ENCODE measurements at regions not wholly inside any gene's neighbourhood (a gene's known extent, or its start where the extent isn't known, plus 50 kb on each side); places are given as distances from the start of the nearest gene placed in this dataset.

DNA sequence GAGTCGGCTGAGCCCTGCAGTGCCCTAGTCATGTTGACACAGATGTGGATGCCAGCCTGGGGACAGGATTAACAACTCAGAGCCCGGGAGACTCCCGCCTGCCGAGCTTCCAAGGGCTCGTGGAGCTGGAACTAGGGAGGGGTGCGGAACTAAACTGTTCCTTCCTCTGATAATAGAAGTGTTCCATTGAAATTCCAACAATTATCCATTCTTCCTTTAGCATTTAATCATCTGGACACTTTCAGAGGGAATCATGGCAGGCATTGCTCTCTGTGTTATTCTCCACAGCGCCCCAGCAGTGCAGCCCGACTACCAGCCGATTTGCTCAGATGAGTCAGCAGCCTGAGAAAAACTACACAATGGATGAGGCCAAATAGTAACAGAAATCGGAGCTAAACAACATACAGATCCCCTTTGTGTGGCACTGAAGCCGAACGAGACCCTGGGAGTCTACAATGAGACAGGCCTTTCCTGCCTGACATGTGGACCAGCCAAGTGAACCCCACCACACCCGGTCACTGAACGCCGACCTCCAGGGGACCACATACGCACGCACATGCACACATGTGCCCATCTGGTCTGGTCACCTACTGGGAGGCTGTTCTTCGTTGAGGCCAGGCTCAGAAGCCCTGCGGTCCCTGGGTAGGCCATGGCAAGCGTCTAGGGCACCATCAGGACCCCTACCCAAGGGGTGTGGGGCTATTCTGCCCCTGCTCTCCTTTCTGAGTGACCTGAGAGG is 238.4 kb upstream of the AFDN start (continued):
- TF ChIP-seq, protein P1, sequence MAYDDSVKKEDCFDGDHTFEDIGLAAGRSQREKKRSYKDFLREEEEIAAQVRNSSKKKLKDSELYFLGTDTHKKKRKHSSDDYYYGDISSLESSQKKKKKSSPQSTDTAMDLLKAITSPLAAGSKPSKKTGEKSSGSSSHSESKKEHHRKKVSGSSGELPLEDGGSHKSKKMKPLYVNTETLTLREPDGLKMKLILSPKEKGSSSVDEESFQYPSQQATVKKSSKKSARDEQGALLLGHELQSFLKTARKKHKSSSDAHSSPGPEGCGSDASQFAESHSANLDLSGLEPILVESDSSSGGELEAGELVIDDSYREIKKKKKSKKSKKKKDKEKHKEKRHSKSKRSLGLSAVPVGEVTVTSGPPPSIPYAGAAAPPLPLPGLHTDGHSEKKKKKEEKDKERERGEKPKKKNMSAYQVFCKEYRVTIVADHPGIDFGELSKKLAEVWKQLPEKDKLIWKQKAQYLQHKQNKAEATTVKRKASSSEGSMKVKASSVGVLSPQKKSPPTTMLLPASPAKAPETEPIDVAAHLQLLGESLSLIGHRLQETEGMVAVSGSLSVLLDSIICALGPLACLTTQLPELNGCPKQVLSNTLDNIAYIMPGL (CRISPR knock-in tag; IDR thresholded peaks at IDR 0.05; ENCODE audit: borderline replicate concordance in 1 of 2, low read depth in 1 of 2) = no peak
- TF ChIP-seq, protein P2, sequence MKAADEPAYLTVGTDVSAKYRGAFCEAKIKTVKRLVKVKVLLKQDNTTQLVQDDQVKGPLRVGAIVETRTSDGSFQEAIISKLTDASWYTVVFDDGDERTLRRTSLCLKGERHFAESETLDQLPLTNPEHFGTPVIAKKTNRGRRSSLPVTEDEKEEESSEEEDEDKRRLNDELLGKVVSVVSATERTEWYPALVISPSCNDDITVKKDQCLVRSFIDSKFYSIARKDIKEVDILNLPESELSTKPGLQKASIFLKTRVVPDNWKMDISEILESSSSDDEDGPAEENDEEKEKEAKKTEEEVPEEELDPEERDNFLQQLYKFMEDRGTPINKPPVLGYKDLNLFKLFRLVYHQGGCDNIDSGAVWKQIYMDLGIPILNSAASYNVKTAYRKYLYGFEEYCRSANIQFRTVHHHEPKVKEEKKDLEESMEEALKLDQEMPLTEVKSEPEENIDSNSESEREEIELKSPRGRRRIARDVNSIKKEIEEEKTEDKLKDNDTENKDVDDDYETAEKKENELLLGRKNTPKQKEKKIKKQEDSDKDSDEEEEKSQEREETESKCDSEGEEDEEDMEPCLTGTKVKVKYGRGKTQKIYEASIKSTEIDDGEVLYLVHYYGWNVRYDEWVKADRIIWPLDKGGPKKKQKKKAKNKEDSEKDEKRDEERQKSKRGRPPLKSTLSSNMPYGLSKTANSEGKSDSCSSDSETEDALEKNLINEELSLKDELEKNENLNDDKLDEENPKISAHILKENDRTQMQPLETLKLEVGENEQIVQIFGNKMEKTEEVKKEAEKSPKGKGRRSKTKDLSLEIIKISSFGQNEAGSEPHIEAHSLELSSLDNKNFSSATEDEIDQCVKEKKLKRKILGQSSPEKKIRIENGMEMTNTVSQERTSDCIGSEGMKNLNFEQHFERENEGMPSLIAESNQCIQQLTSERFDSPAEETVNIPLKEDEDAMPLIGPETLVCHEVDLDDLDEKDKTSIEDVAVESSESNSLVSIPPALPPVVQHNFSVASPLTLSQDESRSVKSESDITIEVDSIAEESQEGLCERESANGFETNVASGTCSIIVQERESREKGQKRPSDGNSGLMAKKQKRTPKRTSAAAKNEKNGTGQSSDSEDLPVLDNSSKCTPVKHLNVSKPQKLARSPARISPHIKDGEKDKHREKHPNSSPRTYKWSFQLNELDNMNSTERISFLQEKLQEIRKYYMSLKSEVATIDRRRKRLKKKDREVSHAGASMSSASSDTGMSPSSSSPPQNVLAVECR (CRISPR knock-in tag; IDR thresholded peaks at IDR 0.05; ENCODE audit: borderline replicate concordance) = no peak
- no peak for TF ChIP-seq ZNF232 (CRISPR knock-in tag; IDR thresholded peaks at IDR 0.05; ENCODE audit: borderline replicate concordance)
- no peak for TF ChIP-seq FOXM1 (CRISPR knock-in tag; IDR thresholded peaks at IDR 0.05)
- TF ChIP-seq RFX5 (IDR thresholded peaks at IDR 0.05; ENCODE audit: low read depth, low read length) = no peak
- TF ChIP-seq ZSCAN31 (CRISPR knock-in tag; IDR thresholded peaks at IDR 0.05; ENCODE audit: low read depth) = no peak
- TF ChIP-seq SOX6 (IDR thresholded peaks at IDR 0.05) = no peak
- TF ChIP-seq SOX6 (CRISPR knock-in tag; IDR thresholded peaks at IDR 0.05) = no peak
- TF ChIP-seq ZNF430 (CRISPR knock-in tag; IDR thresholded peaks at IDR 0.05) = no peak
- no peak for TF ChIP-seq KMT2B (CRISPR knock-in tag; IDR thresholded peaks at IDR 0.05)
- TF ChIP-seq ELF1 (CRISPR knock-in tag; IDR thresholded peaks at IDR 0.05) = no peak
- TF ChIP-seq FOXA1 (IDR thresholded peaks at IDR 0.05) = no peak
- TF ChIP-seq FOXA1 (CRISPR knock-in tag; IDR thresholded peaks at IDR 0.05) = peak; percentile 15; the same call in 1 of the 2 replicates
- 0 out of 2 replicates have a peak, but pooled peaks have one; percentile 35 for TF ChIP-seq NFE2L1 (CRISPR knock-in tag; IDR thresholded peaks at IDR 0.05; ENCODE audit: borderline replicate concordance)
- TF ChIP-seq ZNF260 (CRISPR knock-in tag; IDR thresholded peaks at IDR 0.05; ENCODE audit: borderline replicate concordance, low read depth) = no peak
- no peak for TF ChIP-seq ZNF678 (CRISPR knock-in tag; IDR thresholded peaks at IDR 0.05)
- TF ChIP-seq TEAD2 (CRISPR knock-in tag; IDR thresholded peaks at IDR 0.05) = no peak
- TF ChIP-seq, protein P3, sequence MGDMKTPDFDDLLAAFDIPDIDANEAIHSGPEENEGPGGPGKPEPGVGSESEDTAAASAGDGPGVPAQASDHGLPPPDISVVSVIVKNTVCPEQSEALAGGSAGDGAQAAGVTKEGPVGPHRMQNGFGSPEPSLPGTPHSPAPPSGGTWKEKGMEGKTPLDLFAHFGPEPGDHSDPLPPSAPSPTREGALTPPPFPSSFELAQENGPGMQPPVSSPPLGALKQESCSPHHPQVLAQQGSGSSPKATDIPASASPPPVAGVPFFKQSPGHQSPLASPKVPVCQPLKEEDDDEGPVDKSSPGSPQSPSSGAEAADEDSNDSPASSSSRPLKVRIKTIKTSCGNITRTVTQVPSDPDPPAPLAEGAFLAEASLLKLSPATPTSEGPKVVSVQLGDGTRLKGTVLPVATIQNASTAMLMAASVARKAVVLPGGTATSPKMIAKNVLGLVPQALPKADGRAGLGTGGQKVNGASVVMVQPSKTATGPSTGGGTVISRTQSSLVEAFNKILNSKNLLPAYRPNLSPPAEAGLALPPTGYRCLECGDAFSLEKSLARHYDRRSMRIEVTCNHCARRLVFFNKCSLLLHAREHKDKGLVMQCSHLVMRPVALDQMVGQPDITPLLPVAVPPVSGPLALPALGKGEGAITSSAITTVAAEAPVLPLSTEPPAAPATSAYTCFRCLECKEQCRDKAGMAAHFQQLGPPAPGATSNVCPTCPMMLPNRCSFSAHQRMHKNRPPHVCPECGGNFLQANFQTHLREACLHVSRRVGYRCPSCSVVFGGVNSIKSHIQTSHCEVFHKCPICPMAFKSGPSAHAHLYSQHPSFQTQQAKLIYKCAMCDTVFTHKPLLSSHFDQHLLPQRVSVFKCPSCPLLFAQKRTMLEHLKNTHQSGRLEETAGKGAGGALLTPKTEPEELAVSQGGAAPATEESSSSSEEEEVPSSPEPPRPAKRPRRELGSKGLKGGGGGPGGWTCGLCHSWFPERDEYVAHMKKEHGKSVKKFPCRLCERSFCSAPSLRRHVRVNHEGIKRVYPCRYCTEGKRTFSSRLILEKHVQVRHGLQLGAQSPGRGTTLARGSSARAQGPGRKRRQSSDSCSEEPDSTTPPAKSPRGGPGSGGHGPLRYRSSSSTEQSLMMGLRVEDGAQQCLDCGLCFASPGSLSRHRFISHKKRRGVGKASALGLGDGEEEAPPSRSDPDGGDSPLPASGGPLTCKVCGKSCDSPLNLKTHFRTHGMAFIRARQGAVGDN (CRISPR knock-in tag; IDR thresholded peaks at IDR 0.05) = peak; percentile 64
- 0 out of 2 replicates have a peak, but pooled peaks have one; percentile 13 for TF ChIP-seq MED1 (CRISPR knock-in tag; IDR thresholded peaks at IDR 0.05)
- TF ChIP-seq, protein P4, sequence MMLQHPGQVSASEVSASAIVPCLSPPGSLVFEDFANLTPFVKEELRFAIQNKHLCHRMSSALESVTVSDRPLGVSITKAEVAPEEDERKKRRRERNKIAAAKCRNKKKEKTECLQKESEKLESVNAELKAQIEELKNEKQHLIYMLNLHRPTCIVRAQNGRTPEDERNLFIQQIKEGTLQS (CRISPR knock-in tag; IDR thresholded peaks at IDR 0.05) = 0 out of 2 replicates have a peak, but pooled peaks have one; percentile 10
- TF ChIP-seq PHF20 (CRISPR knock-in tag; IDR thresholded peaks at IDR 0.05) = no peak
